Spleen (tissue), 11 donors: ENCODE measurements at regions not wholly inside any gene's neighbourhood (a gene's known extent, or its start where the extent isn't known, plus 50 kb on each side); places are given as distances from the start of the nearest gene placed in this dataset.

Experiments
- DNase-seq: peaks from one replicate; pipeline ENCODE4 v3.0.0-alpha.2; 2020
- H3K27ac ChIP-seq, 8 donors: fragments of 200-600 bp; sonication (generic) in 7 of 8; 1 replicate in 4 of 8; 2 replicates in 4 of 8; pipeline versions ENCODE4 v1.5.0 to v1.8.0; 2016 to 2021; ENCODE audit warnings: inconsistent platforms in 4 of 8, mild to moderate bottlenecking in 4 of 8, moderate library complexity in 1 of 8
- H3K27me3 ChIP-seq, 7 donors: fragments of 200-600 bp; sonication (generic) in 6 of 7; replicated peaks in 1 of 7; 1 replicate in 4 of 7; 2 replicates in 3 of 7; pipeline versions ENCODE4 v1.5.0 to v1.8.0; 2016 to 2021; ENCODE audit warnings: inconsistent platforms in 3 of 7, mild to moderate bottlenecking in 1 of 7
- H3K36me3 ChIP-seq, 6 donors: fragments of 200-600 bp; sonication (generic) in 5 of 6; 1 replicate in 4 of 6; 2 replicates in 2 of 6; pipeline versions ENCODE4 v1.5.0 to v1.8.0; 2016 to 2021; ENCODE audit warnings: inconsistent platforms in 2 of 6
- H3K4me1 ChIP-seq, 6 donors: fragments of 200-600 bp; sonication (generic) in 5 of 6; 1 replicate in 3 of 6; 2 replicates in 3 of 6; pipeline versions ENCODE4 v1.5.0 to v1.8.0; 2016 to 2021; ENCODE audit warnings: inconsistent platforms in 3 of 6
- H3K4me3 ChIP-seq, 8 donors: fragments of 200-600 bp; sonication (generic) in 7 of 8; 1 replicate in 4 of 8; 2 replicates in 4 of 8; pipeline versions ENCODE4 v1.5.0 to v1.8.0; 2016 to 2021; ENCODE audit warnings: inconsistent platforms in 4 of 8, mild to moderate bottlenecking in 4 of 8, moderate library complexity in 2 of 8
- H3K9me3 ChIP-seq, 8 donors: fragments of 200-600 bp; sonication (generic) in 7 of 8; 1 replicate in 4 of 8; 2 replicates in 4 of 8; pipeline versions ENCODE4 v1.5.0 to v1.8.0; 2016 to 2021; ENCODE audit warnings: inconsistent platforms in 4 of 8
- CTCF ChIP-seq, 11 experiments: fragments of 200-600 bp in 7 of 11; fragments of 450-650 bp in 4 of 11; sonication (generic) in 4 of 11; IDR thresholded peaks in 8 of 11; conservative IDR thresholded peaks in 3 of 11; 1 replicate in 7 of 11; 2 replicates in 4 of 11; pipeline versions ENCODE4 v1.4.0 to v1.8.0; 2016 to 2021; ENCODE audit warnings: antibody characterized with exemption in 11 of 11, inconsistent platforms in 4 of 11, mild to moderate bottlenecking in 1 of 11
- POLR2A ChIP-seq, 3 donors: fragments of 450-650 bp; IDR thresholded peaks; one replicate each; pipeline ENCODE4 v1.5.1; 2017; ENCODE audit warnings: antibody characterized with exemption in 3 of 3, mild to moderate bottlenecking in 1 of 3
- POLR2AphosphoS5 ChIP-seq, 3 donors: sonication (generic); formaldehyde crosslinking; IDR thresholded peaks; one replicate each; pipeline ENCODE4 v1.5.1; 2017; ENCODE audit warnings: antibody characterized with exemption in 3 of 3
- WGBS, 5 donors: extraction: QIAGEN DNeasy Blood & Tissue Kit in 3 of 5; methylation state at CpG; one replicate each; pipeline versions ENCODE4 v1.1.5 to v1.1.7; 2013 to 2018; 5-methylcytosine and 5-hydroxymethylcytosine counted together
- intact Hi-C: fragments of 100-400 bp; cut with DNase I; formaldehyde crosslinking; loops from one replicate; pipeline ENCODE4 v1.15.0; 2023; ENCODE audit warnings: low total_unique reads
- donor health status: healthy with polysubstance abuse.
- donor health status: DM: no; HTN: no; CAD: no; lungs with moderate emphysema.
- donor health status: DM: no; HTN: no; CAD: no.
- donor health status: Bipolar disorder and iron deficiency.
- donor health status: healthy.
- donor health status: DM: no; HTN: no; CAD: no.
- donor health status: DM: yes; HTN: yes; CAD: no.

GRCh38 chr20:60288945-60289344 lies 330.7 kb downstream of the CDH26 start:
- Histone ChIP-seq H3K27ac (no peak overlapping the region), H3K36me3 (no peaks in the 10 kb centered on the region), H3K9me3 (peaks cover 0 to 63% (median 46%) of the 10 kb centered on the region in 8 donors), H3K27me3 (no peaks in the 10 kb centered on the region), H3K4me1 (no peaks in the 10 kb centered on the region), H3K4me3 (no peak overlapping the region)
- no peak for TF ChIP-seq POLR2AphosphoS5 (IDR thresholded peaks at IDR 0.05)
- no peak for TF ChIP-seq POLR2A (IDR thresholded peaks at IDR 0.05)
- no peak for TF ChIP-seq CTCF (IDR thresholded peaks at IDR 0.05 in 8 of 11, conservative IDR thresholded peaks at IDR 0.05 in 3 of 11)
- intact Hi-C loops = no loop called here
- WGBS, 5 donors = 93 to 100% (median 94%) methylated on average over 2 of the region's 2 CpGs
- DNase-seq = no peak

- peaks cover 0 to 4% (median 0%) of the 10 kb centered on the region in 6 donors for H3K4me1 ChIP-seq
- no peak for DNase-seq
- H3K36me3 ChIP-seq = no peaks in the 10 kb centered on the region
- peaks cover 0 to 4% (median 0%) of the 10 kb centered on the region in 7 donors for H3K27me3 ChIP-seq
- H3K27ac ChIP-seq = no peak overlapping the region
- intact Hi-C loops = no loop called here
- TF ChIP-seq CTCF (IDR thresholded peaks at IDR 0.05 in 8 of 11, conservative IDR thresholded peaks at IDR 0.05 in 3 of 11) (no peak), POLR2A (IDR thresholded peaks at IDR 0.05) (no peak), POLR2AphosphoS5 (IDR thresholded peaks at IDR 0.05) (no peak)
- no peak overlapping the region for H3K4me3 ChIP-seq
- H3K9me3 ChIP-seq = peaks cover 0 to 46% (median 36%) of the 10 kb centered on the region in 8 donors
- WGBS, 5 donors = 37 to 42% (median 41%) methylated on average over 5 of the region's 5 CpGs
These were observed 333.8 kb downstream of the CDH26 start for GRCh38 chr20:60292001-60292520.

- peaks cover 0 to 4% (median 0%) of the 10 kb centered on the region in 6 donors for H3K4me1 ChIP-seq
- H3K4me3 ChIP-seq = no peak overlapping the region
- no peaks in the 10 kb centered on the region for H3K36me3 ChIP-seq
- H3K9me3 ChIP-seq = peaks cover 0 to 33% (median 27%) of the 10 kb centered on the region in 8 donors
- 17 to 40% (median 25%) methylated on average over 8 of the region's 8 CpGs for WGBS, 5 donors
- intact Hi-C loops = no loop called here
- H3K27ac ChIP-seq = no peak overlapping the region
- H3K27me3 ChIP-seq = peaks cover 0 to 8% (median 0%) of the 10 kb centered on the region in 7 donors
- no peak for DNase-seq
- TF ChIP-seq POLR2AphosphoS5 (IDR thresholded peaks at IDR 0.05) (no peak), CTCF (IDR thresholded peaks at IDR 0.05 in 8 of 11, conservative IDR thresholded peaks at IDR 0.05 in 3 of 11) (no peak), POLR2A (IDR thresholded peaks at IDR 0.05) (no peak)
These were observed 336.4 kb downstream of the CDH26 start for GRCh38 chr20:60294632-60295031.

GRCh38 chr20:60295214-60295613 lies 337.0 kb downstream of the CDH26 start:
- H3K27ac ChIP-seq = no peak overlapping the region

More at GRCh38 chr20:60295214-60295613, 337.0 kb downstream of the CDH26 start:
- no peaks in the 10 kb centered on the region for H3K36me3 ChIP-seq
- no peak overlapping the region for H3K4me3 ChIP-seq
- intact Hi-C loops = no loop called here
- no peak for DNase-seq
- WGBS, 5 donors = 85 to 91% (median 87%) methylated on average over 2 of the region's 2 CpGs
- peaks cover 0 to 28% (median 22%) of the 10 kb centered on the region in 8 donors for H3K9me3 ChIP-seq
- no peak for TF ChIP-seq POLR2A (IDR thresholded peaks at IDR 0.05)
- no peak for TF ChIP-seq CTCF (IDR thresholded peaks at IDR 0.05 in 8 of 11, conservative IDR thresholded peaks at IDR 0.05 in 3 of 11)
- no peak for TF ChIP-seq POLR2AphosphoS5 (IDR thresholded peaks at IDR 0.05)
- H3K4me1 ChIP-seq = peaks cover 0 to 4% (median 0%) of the 10 kb centered on the region in 6 donors
- peaks cover 0 to 8% (median 0%) of the 10 kb centered on the region in 7 donors for H3K27me3 ChIP-seq
